C4-2B (cell line): ENCODE measurements at regions not wholly inside any gene's neighbourhood (a gene's known extent, or its start where the extent isn't known, plus 50 kb on each side); places are given as distances from the start of the nearest gene placed in this dataset.

Experiments used
- CTCF ChIP-seq: fragments of 450-650 bp; conservative IDR thresholded peaks from 2 replicates; pipeline ENCODE4 v1.5.1; 2017; ENCODE audit warnings: mild to moderate bottlenecking
- ZFX ChIP-seq: fragments of 450-650 bp; IDR thresholded peaks from 2 replicates; pipeline ENCODE4 v1.6.1; 2017

GRCh38 chr6:2468601-2468955, 223.2 kb upstream of the GMDS start:
- no peak for TF ChIP-seq CTCF
- no peak for TF ChIP-seq ZFX
